ENCODE measurements at regions not wholly inside any gene's neighbourhood (a gene's known extent, or its start where the extent isn't known, plus 50 kb on each side); places are given as distances from the start of the nearest gene placed in this dataset.

- no peak for DNase-seq (ENCODE audit: low read depth in 1 of 2, low spot score in 1 of 2)
Measured at GRCh38 chr14:71725922-71726579, 206.2 kb upstream of the RGS6 start.

GRCh38 chr14:71726580-71727021 lies 205.6 kb upstream of the RGS6 start:
- no peak for DNase-seq (ENCODE audit: low read depth in 1 of 2, low spot score in 1 of 2)

GRCh38 chr14:71728386-71728785 lies 203.8 kb upstream of the RGS6 start:
- DNase-seq (ENCODE audit: low read depth in 1 of 2, low spot score in 1 of 2), result no peak

GRCh38 chr14:71729596-71729995 lies 202.6 kb upstream of the RGS6 start:
- DNase-seq (ENCODE audit: low read depth in 1 of 2, low spot score in 1 of 2), result no peak

GRCh38 chr14:71730471-71730870 lies 201.8 kb upstream of the RGS6 start:
- no peak for DNase-seq (ENCODE audit: low read depth in 1 of 2, low spot score in 1 of 2)

GRCh38 chr14:71731096-71731495 lies 201.1 kb upstream of the RGS6 start:
- no peak for DNase-seq (ENCODE audit: low read depth in 1 of 2, low spot score in 1 of 2)

- DNase-seq (ENCODE audit: low read depth in 1 of 2, low spot score in 1 of 2), result no peak
Measured at GRCh38 chr14:71733210-71733883, 198.9 kb upstream of the RGS6 start.

GRCh38 chr14:71734076-71734475 lies 198.2 kb upstream of the RGS6 start:
- DNase-seq (ENCODE audit: low read depth in 1 of 2, low spot score in 1 of 2), result no peak

- no peak for DNase-seq (ENCODE audit: low read depth in 1 of 2, low spot score in 1 of 2)
Measured at GRCh38 chr14:71734885-71735284, 197.3 kb upstream of the RGS6 start.

- DNase-seq (ENCODE audit: low read depth in 1 of 2, low spot score in 1 of 2), result no peak
Measured at GRCh38 chr14:71737760-71738159, 194.5 kb upstream of the RGS6 start.

GRCh38 chr14:71739273-71739990 lies 192.8 kb upstream of the RGS6 start:
- no peak for DNase-seq (ENCODE audit: low read depth in 1 of 2, low spot score in 1 of 2)

GRCh38 chr14:71741241-71741640 lies 191.0 kb upstream of the RGS6 start:
- no peak for DNase-seq (ENCODE audit: low read depth in 1 of 2, low spot score in 1 of 2)

- DNase-seq (ENCODE audit: low read depth in 1 of 2, low spot score in 1 of 2), result no peak
Measured at GRCh38 chr14:71742485-71742884, 189.7 kb upstream of the RGS6 start.

- DNase-seq (ENCODE audit: low read depth in 1 of 2, low spot score in 1 of 2), result no peak
Measured at GRCh38 chr14:71745072-71745471, 187.2 kb upstream of the RGS6 start.

GRCh38 chr14:71748196-71748595 lies 184.0 kb upstream of the RGS6 start:
- DNase-seq (ENCODE audit: low read depth in 1 of 2, low spot score in 1 of 2), result no peak

- DNase-seq (ENCODE audit: low read depth in 1 of 2, low spot score in 1 of 2), result no peak
Measured at GRCh38 chr14:71749613-71750238, 182.5 kb upstream of the RGS6 start.

- DNase-seq (ENCODE audit: low read depth in 1 of 2, low spot score in 1 of 2), result no peak
Measured at GRCh38 chr14:71751264-71751663, 181.0 kb upstream of the RGS6 start.

GRCh38 chr14:71752111-71752738 lies 180.0 kb upstream of the RGS6 start:
- no peak for DNase-seq (ENCODE audit: low read depth in 1 of 2, low spot score in 1 of 2)

GRCh38 chr14:71753126-71753830 lies 179.0 kb upstream of the RGS6 start:
- peak; percentile 37 to 45 for DNase-seq (ENCODE audit: low read depth in 1 of 2, low spot score in 1 of 2)

- no peak for DNase-seq (ENCODE audit: low read depth in 1 of 2, low spot score in 1 of 2)
Measured at GRCh38 chr14:71753976-71754375, 178.3 kb upstream of the RGS6 start.

All from activated T-helper 1 cell treated with anti-CD3 and anti-CD28 coated beads, Interleukin-2, amount 50 U/mL, for 16 hours (primary cell).